MM.1S (cell line): ENCODE measurements at regions not wholly inside any gene's neighbourhood (a gene's known extent, or its start where the extent isn't known, plus 50 kb on each side); places are given as distances from the start of the nearest gene placed in this dataset.

Source experiments
- CTCF ChIP-seq: fragments of 300-600 bp; sonication (generic); IDR thresholded peaks from 2 replicates; pipeline ENCODE4 v1.5.1; 2016; ENCODE audit warnings: antibody characterized with exemption, low read length, mixed read lengths
- EZH2 ChIP-seq: fragments of 300-600 bp; sonication (generic); optimal IDR thresholded peaks from 2 replicates; pipeline ENCODE3; 2017; ENCODE audit warnings: low read depth, mild to moderate bottlenecking, antibody characterized with exemption, low read length, mixed read lengths

GRCh38 chr1:118252624-118253023 is 67.6 kb upstream of the SPAG17 start:
- TF ChIP-seq CTCF (no peak), EZH2 (no peak)
